GM23338 (cell line): ENCODE measurements at regions not wholly inside any gene's neighbourhood (a gene's known extent, or its start where the extent isn't known, plus 50 kb on each side); places are given as distances from the start of the nearest gene placed in this dataset.

Experiments
- ATAC-seq: fragments of 200-7000 bp; cut with Tn5 transposase; 3 replicates; pipeline ENCODE4 v1.9.1; 2020
- DNase-seq: peaks from one replicate; pipeline ENCODE4 v3.0.0-alpha.2; 2015; ENCODE audit warnings: low spot score
- H2AFZ ChIP-seq: fragments of 200-600 bp; sonication (generic); 2 replicates; pipeline ENCODE4 v1.8.0; 2016; ENCODE audit warnings: antibody characterized with exemption, mild to moderate bottlenecking, moderate library complexity
- H3F3A ChIP-seq: fragments of 200-600 bp; sonication (generic); replicated peaks from 2 replicates; pipeline ENCODE4 v1.8.0; 2017; ENCODE audit warnings: antibody characterized with exemption, mixed run types, low read depth
- H3K27ac ChIP-seq: fragments of 200-600 bp; sonication (generic); 2 replicates; pipeline ENCODE4 v1.6.1; 2016; ENCODE audit warnings: low read depth
- H3K27me3 ChIP-seq: fragments of 200-600 bp; sonication (generic); 2 replicates; pipeline ENCODE4 v1.8.0; 2016; ENCODE audit warnings: mild to moderate bottlenecking, mixed run types, moderate library complexity; ENCODE audit not compliant: insufficient read depth
- H3K36me3 ChIP-seq: fragments of 200-600 bp; sonication (generic); 2 replicates; pipeline ENCODE4 v1.8.0; 2016; ENCODE audit warnings: mild to moderate bottlenecking; ENCODE audit not compliant: insufficient read depth
- H3K4me1 ChIP-seq: fragments of 200-600 bp; sonication (generic); 2 replicates; pipeline ENCODE4 v1.8.0; 2016; ENCODE audit warnings: mild to moderate bottlenecking, moderate library complexity; ENCODE audit not compliant: insufficient read depth
- H3K4me2 ChIP-seq: fragments of 200-600 bp; sonication (generic); 2 replicates; pipeline ENCODE4 v1.7.1; 2017; ENCODE audit warnings: mixed run types
- H3K4me3 ChIP-seq: fragments of 200-600 bp; sonication (generic); 2 replicates; pipeline ENCODE4 v1.6.1; 2016; ENCODE audit warnings: mixed run types
- H3K79me2 ChIP-seq: fragments of 200-600 bp; sonication (generic); replicated peaks from 2 replicates; pipeline ENCODE4 v1.8.0; 2017; ENCODE audit warnings: mild to moderate bottlenecking; ENCODE audit not compliant: insufficient read depth
- H3K9me2 ChIP-seq: fragments of 200-600 bp; sonication (generic); 2 replicates; pipeline ENCODE4 v1.8.0; 2017; ENCODE audit not compliant: insufficient read depth
- H4K20me1 ChIP-seq: fragments of 200-600 bp; sonication (generic); replicated peaks from 2 replicates; pipeline ENCODE4 v1.8.0; 2017; ENCODE audit warnings: mild to moderate bottlenecking; ENCODE audit not compliant: insufficient read depth
- H3K27ac Mint-ChIP-seq: 2 replicates; pipeline ENCODE4 v1.8.0; 2020; ENCODE audit warnings: inconsistent platforms, mild to moderate bottlenecking, moderate library complexity, mixed read lengths
- H3K27me3 Mint-ChIP-seq: 3 replicates; pipeline ENCODE4 v1.8.0; 2022; ENCODE audit warnings: low read depth, mild to moderate bottlenecking, moderate library complexity, mixed read lengths, inconsistent platforms; ENCODE audit not compliant: insufficient read depth, poor library complexity
- H3K36me3 Mint-ChIP-seq: 3 replicates; pipeline ENCODE4 v1.8.0; 2021; ENCODE audit warnings: low read depth, mild to moderate bottlenecking, inconsistent platforms, moderate library complexity, mixed read lengths
- H3K4me1 Mint-ChIP-seq: 3 replicates; pipeline ENCODE4 v1.8.0; 2020; ENCODE audit warnings: mild to moderate bottlenecking, inconsistent platforms, mixed read lengths
- H3K4me3 Mint-ChIP-seq: 3 replicates; pipeline ENCODE4 v1.8.0; 2021; ENCODE audit warnings: moderate library complexity, mild to moderate bottlenecking, inconsistent platforms, mixed read lengths
- H3K9me3 Mint-ChIP-seq: 3 replicates; pipeline ENCODE4 v1.8.0; 2020; ENCODE audit warnings: moderate library complexity, mild to moderate bottlenecking, inconsistent platforms, mixed read lengths
- EZH2 ChIP-seq: fragments of 200-600 bp; sonication (generic); IDR thresholded peaks from one replicate; pipeline ENCODE4 v1.8.0; 2017; ENCODE audit warnings: antibody characterized with exemption, mild to moderate bottlenecking, low read depth; ENCODE audit not compliant: unreplicated experiment
- EZH2phosphoT487 ChIP-seq: fragments of 200-600 bp; sonication (generic); IDR thresholded peaks from one replicate; pipeline ENCODE4 v1.8.1; 2018; ENCODE audit warnings: antibody characterized with exemption; ENCODE audit not compliant: unreplicated experiment
- JUNB ChIP-seq: IDR thresholded peaks from one replicate; pipeline ENCODE4 v1.6.1; 2016; ENCODE audit warnings: antibody characterized with exemption; ENCODE audit not compliant: unreplicated experiment
- POLR2AphosphoS5 ChIP-seq: IDR thresholded peaks from 2 replicates; pipeline ENCODE4 v1.6.1; 2016; ENCODE audit warnings: antibody characterized with exemption, low read depth
- STAT1 ChIP-seq: IDR thresholded peaks from one replicate; pipeline ENCODE4 v1.6.1; 2016; ENCODE audit warnings: antibody characterized with exemption; ENCODE audit not compliant: unreplicated experiment
- ZNF114 ChIP-seq: fragments of 250-450 bp; sonication (Bioruptor Pico); IDR thresholded peaks from 2 replicates; pipeline ENCODE4 v1.5.0; 2020; ENCODE audit warnings: mild to moderate bottlenecking, moderate library complexity
- TF ChIP-seq, protein P1 (sequence below), 2 experiments: fragments of 200-600 bp in 1 of 2; sonication (generic) in 1 of 2; conservative IDR thresholded peaks; 2 replicates each; pipeline versions ENCODE4 v1.5.1 to v1.6.1; 2016 to 2017; ENCODE audit warnings: antibody characterized with exemption in 2 of 2, low read depth in 2 of 2, mild to moderate bottlenecking in 2 of 2, moderate library complexity in 1 of 2
- TF ChIP-seq, protein P2 (sequence below): IDR thresholded peaks from one replicate; pipeline ENCODE4 v1.6.1; 2018; ENCODE audit warnings: antibody characterized with exemption; ENCODE audit not compliant: unreplicated experiment

DNA sequence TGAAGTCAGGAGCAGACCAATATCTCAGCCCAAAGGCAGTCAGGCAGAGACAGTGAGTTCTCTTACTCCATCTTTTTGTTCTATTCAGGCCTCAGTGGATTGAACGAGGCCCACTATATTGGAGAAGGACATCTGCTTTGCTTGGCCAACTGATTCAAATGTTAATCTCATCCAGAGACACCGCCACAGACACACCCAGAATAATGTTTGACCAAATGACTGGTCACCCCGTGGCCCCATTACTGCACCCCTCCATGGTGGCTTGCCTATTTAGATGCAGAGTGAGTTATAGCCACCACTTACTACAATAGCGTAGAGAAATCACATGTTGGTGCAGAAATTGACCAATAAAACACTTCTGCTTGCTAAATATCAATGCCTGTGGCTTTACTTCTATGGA is 88.1 kb downstream of the HRH4 start (continued):
- no peak for TF ChIP-seq EZH2phosphoT487
- TF ChIP-seq STAT1 = no peak
- TF ChIP-seq EZH2 = no peak
- TF ChIP-seq, protein P1, sequence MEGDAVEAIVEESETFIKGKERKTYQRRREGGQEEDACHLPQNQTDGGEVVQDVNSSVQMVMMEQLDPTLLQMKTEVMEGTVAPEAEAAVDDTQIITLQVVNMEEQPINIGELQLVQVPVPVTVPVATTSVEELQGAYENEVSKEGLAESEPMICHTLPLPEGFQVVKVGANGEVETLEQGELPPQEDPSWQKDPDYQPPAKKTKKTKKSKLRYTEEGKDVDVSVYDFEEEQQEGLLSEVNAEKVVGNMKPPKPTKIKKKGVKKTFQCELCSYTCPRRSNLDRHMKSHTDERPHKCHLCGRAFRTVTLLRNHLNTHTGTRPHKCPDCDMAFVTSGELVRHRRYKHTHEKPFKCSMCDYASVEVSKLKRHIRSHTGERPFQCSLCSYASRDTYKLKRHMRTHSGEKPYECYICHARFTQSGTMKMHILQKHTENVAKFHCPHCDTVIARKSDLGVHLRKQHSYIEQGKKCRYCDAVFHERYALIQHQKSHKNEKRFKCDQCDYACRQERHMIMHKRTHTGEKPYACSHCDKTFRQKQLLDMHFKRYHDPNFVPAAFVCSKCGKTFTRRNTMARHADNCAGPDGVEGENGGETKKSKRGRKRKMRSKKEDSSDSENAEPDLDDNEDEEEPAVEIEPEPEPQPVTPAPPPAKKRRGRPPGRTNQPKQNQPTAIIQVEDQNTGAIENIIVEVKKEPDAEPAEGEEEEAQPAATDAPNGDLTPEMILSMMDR (conservative IDR thresholded peaks at IDR 0.05; ENCODE audit: low read depth in 2 of 2) = no peak
- TF ChIP-seq ZNF114 = no peak
- no peak for TF ChIP-seq JUNB
- TF ChIP-seq, protein P2, sequence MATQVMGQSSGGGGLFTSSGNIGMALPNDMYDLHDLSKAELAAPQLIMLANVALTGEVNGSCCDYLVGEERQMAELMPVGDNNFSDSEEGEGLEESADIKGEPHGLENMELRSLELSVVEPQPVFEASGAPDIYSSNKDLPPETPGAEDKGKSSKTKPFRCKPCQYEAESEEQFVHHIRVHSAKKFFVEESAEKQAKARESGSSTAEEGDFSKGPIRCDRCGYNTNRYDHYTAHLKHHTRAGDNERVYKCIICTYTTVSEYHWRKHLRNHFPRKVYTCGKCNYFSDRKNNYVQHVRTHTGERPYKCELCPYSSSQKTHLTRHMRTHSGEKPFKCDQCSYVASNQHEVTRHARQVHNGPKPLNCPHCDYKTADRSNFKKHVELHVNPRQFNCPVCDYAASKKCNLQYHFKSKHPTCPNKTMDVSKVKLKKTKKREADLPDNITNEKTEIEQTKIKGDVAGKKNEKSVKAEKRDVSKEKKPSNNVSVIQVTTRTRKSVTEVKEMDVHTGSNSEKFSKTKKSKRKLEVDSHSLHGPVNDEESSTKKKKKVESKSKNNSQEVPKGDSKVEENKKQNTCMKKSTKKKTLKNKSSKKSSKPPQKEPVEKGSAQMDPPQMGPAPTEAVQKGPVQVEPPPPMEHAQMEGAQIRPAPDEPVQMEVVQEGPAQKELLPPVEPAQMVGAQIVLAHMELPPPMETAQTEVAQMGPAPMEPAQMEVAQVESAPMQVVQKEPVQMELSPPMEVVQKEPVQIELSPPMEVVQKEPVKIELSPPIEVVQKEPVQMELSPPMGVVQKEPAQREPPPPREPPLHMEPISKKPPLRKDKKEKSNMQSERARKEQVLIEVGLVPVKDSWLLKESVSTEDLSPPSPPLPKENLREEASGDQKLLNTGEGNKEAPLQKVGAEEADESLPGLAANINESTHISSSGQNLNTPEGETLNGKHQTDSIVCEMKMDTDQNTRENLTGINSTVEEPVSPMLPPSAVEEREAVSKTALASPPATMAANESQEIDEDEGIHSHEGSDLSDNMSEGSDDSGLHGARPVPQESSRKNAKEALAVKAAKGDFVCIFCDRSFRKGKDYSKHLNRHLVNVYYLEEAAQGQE = no peak
- no peak for TF ChIP-seq POLR2AphosphoS5

GRCh38 chr18:24552218-24552617 is 91.8 kb downstream of the HRH4 start:
- H3K36me3 ChIP-seq = no peaks in the 10 kb centered on the region
- no peak overlapping the region for H3K4me2 ChIP-seq
- DNase-seq = no peak
- H3K27ac ChIP-seq = no peak overlapping the region
- 0 out of 2 replicates have a peak, but pooled peaks cover 5% of the 10 kb centered on the region for H3K9me2 ChIP-seq
- H3K79me2 ChIP-seq = no peaks in the 10 kb centered on the region
- peak overlapping the region; percentile 34; the same call in 1 of the 2 replicates for H2AFZ ChIP-seq
- H3K4me1 Mint-ChIP-seq = peaks cover 12% of the 10 kb centered on the region; the same call in 2 of the 3 replicates
- no peak overlapping the region for H3K27ac Mint-ChIP-seq
- no peaks in the 10 kb centered on the region for H3F3A ChIP-seq
- H3K27me3 Mint-ChIP-seq = peaks cover 3% of the 10 kb centered on the region
- H3K36me3 Mint-ChIP-seq = no peaks in the 10 kb centered on the region
- H3K4me1 ChIP-seq = peaks cover 12% of the 10 kb centered on the region
- no peaks in the 10 kb centered on the region for H4K20me1 ChIP-seq
- H3K9me3 Mint-ChIP-seq = no peaks in the 10 kb centered on the region
- no peak overlapping the region for H3K4me3 ChIP-seq
- H3K4me3 Mint-ChIP-seq = no peak overlapping the region
- no peak for ATAC-seq
- H3K27me3 ChIP-seq = no peaks in the 10 kb centered on the region
- TF ChIP-seq POLR2AphosphoS5 (no peak), ZNF114 (no peak)
- TF ChIP-seq, protein P1 (conservative IDR thresholded peaks at IDR 0.05; ENCODE audit: low read depth in 2 of 2) = no peak
- TF ChIP-seq, protein P2 = no peak
